Ovary (tissue), 3 donors: ENCODE measurements at regions not wholly inside any gene's neighbourhood (a gene's known extent, or its start where the extent isn't known, plus 50 kb on each side); places are given as distances from the start of the nearest gene placed in this dataset.

Experiments used
- CTCF ChIP-seq, 3 donors: fragments of 450-650 bp in 2 of 3; fragments of 200-600 bp in 1 of 3; IDR thresholded peaks; one replicate each; pipeline versions ENCODE4 v1.5.1 to v1.8.0; 2016 to 2022; ENCODE audit warnings: antibody characterized with exemption in 3 of 3, mild to moderate bottlenecking in 1 of 3
- EP300 ChIP-seq: sonication (generic); formaldehyde crosslinking; IDR thresholded peaks from one replicate; pipeline ENCODE4 v1.6.1; 2017; ENCODE audit warnings: antibody characterized with exemption
- POLR2A ChIP-seq: fragments of 450-650 bp; IDR thresholded peaks from one replicate; pipeline ENCODE4 v1.6.1; 2017; ENCODE audit warnings: antibody characterized with exemption, mild to moderate bottlenecking, moderate library complexity
- donor health status: DM: no; HTN: no; CAD: no.

- TF ChIP-seq CTCF (IDR thresholded peaks at IDR 0.05) (no peak), POLR2A (no peak), EP300 (no peak)
Measured at GRCh38 chr4:13292372-13292771, 191.8 kb downstream of the RAB28 start.
